Sciatic nerve (tissue), 2 donors: ENCODE measurements at regions not wholly inside any gene's neighbourhood (a gene's known extent, or its start where the extent isn't known, plus 50 kb on each side); places are given as distances from the start of the nearest gene placed in this dataset.

ENCODE experiments used
- ATAC-seq: fragments of 200-7000 bp; cut with Tn5 transposase; one replicate; pipeline ENCODE4 v1.9.1; 2020; ENCODE audit warnings: mild to moderate bottlenecking, moderate library complexity
- DNase-seq: peaks from one replicate; pipeline ENCODE4 v3.0.0-alpha.2; 2020; ENCODE audit warnings: low spot score
- intact Hi-C: fragments of 100-400 bp; cut with DNase I; formaldehyde crosslinking; loops from one replicate; pipeline ENCODE4 v1.14.2; 2022
- donor health status: DM: no; HTN: no; CAD: no.
- donor health status: DM: no; HTN: no; CAD: no.

GRCh38 chr5:98997000-98997399, 68.2 kb upstream of the CHD1 start:
- intact Hi-C loops, result no loop called here
- ATAC-seq (no peak), DNase-seq (no peak)

GRCh38 chr5:98994611-98995010, 65.8 kb upstream of the CHD1 start:
- ATAC-seq, result no peak
- no peak for DNase-seq
- intact Hi-C loops, result no loop called here

- intact Hi-C loops, result no loop called here
- no peak for DNase-seq
- ATAC-seq, result no peak
Observed at GRCh38 chr5:98993512-98993911, 64.7 kb upstream of the CHD1 start.

GRCh38 chr5:98992552-98992951, 63.7 kb upstream of the CHD1 start:
- intact Hi-C loops, result no loop called here
- DNase-seq (no peak), ATAC-seq (no peak)

DNA sequence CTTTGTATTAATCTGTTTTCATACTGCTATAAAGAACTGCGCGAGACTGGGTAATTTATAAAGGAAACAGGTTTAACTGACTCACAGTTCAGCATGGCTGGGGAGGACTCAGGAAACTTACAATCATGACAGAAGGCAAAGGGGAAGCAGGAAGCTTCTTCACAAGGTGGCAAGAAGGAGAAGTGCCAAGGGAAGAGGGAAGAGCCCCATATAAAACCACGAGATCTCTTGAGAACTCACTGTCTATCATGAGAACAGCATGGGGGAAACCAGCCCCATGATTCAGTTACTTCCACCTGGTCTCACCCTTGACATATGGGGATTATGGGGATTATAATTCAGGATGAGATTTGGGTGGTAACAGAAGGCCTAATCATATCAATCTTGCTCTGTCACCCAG, 60.9 kb upstream of the CHD1 start:
- ATAC-seq, result no peak
- DNase-seq, result no peak
- intact Hi-C loops, result no loop called here

GRCh38 chr5:98986587-98986986, 57.8 kb upstream of the CHD1 start:
- DNase-seq, result no peak
- intact Hi-C loops, result no loop called here
- ATAC-seq, result no peak

DNA sequence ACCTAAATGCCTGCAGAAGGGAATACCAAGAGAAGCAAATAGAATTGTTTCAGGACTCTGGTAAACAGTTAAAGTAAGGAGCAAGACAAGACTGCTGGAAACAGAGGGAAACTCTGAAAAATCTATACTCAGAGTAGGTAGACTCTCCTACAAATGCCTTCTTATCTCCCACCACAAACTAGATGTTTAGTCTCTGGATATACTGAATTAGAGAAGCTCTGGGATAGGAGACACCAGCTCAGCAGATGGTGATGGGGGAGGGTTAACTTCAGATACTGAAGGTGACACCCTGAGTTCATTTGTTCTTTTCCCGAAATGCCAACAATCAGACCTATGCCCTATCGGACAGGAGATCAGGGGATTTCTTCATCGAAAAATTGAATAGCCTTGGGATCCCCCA, 54.1 kb upstream of the CHD1 start:
- ATAC-seq (no peak), DNase-seq (no peak)
- intact Hi-C loops, result loop anchor here (1.0 kb wide), 1 partner anchor 12 kb away; no protein-coding TSS in a partner anchor
